HEK293T (cell line): ENCODE measurements at regions not wholly inside any gene's neighbourhood (a gene's known extent, or its start where the extent isn't known, plus 50 kb on each side); places are given as distances from the start of the nearest gene placed in this dataset.

Source experiments
- ELF4 ChIP-seq: fragments of 450-650 bp; IDR thresholded peaks from 2 replicates; pipeline ENCODE4 v1.6.1; 2017; ENCODE audit warnings: antibody characterized with exemption
- FOXA1 ChIP-seq: fragments of 450-650 bp; IDR thresholded peaks from 2 replicates; pipeline ENCODE4 v1.6.1; 2016; ENCODE audit warnings: mild to moderate bottlenecking
- LEF1 ChIP-seq: fragments of 450-650 bp; IDR thresholded peaks from 2 replicates; pipeline ENCODE4 v1.6.1; 2017; ENCODE audit warnings: mild to moderate bottlenecking, borderline replicate concordance
- SP1 ChIP-seq: fragments of 450-650 bp; IDR thresholded peaks from 2 replicates; pipeline ENCODE4 v1.6.1; 2017
- ZNF384 ChIP-seq: fragments of 450-650 bp; IDR thresholded peaks from 2 replicates; pipeline ENCODE4 v1.6.1; 2016

DNA sequence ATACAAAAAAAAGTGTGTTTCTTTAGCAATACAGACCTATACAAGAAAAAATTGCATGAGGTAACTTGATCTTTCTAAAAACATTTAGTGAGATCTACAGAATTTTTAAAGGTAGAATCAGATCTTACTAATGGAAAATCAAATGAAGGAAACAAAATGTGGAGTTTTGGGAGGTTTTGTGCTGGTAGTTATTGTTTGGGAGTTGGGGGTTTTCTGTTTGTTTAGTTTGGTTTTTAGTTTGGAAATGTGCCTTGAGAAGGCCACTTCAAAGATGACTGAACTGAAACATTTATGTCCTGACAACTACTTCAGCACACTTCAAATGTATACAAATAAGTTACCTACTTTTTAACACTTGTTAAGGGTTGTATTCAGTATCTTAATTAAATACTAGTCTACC, 280.1 kb downstream of the NR2F1-AS1 start:
- TF ChIP-seq LEF1, result no peak
- TF ChIP-seq SP1, result no peak
- no peak for TF ChIP-seq ZNF384
- TF ChIP-seq FOXA1, result no peak
- no peak for TF ChIP-seq ELF4
